Ramos (cell line): ENCODE measurements at regions not wholly inside any gene's neighbourhood (a gene's known extent, or its start where the extent isn't known, plus 50 kb on each side); places are given as distances from the start of the nearest gene placed in this dataset.
"Not testable (repeated sequence)": the region's sequence is repeated elsewhere in the genome, so short reads cannot be mapped to it uniquely, and the experiment has no call there.

Experiments
- in situ Hi-C: fragments of 300-500 bp; cut with MboI; formaldehyde crosslinking; loops from one replicate; pipeline ENCODE4 v1.14.3; 2022; ENCODE audit warnings: low sequenced_read_pairs; ENCODE audit not compliant: unreplicated experiment

- in situ Hi-C loops, result no loop called here
Measured at GRCh38 chr10:23859598-23859997, 349.3 kb upstream of the KIAA1217 start.

- in situ Hi-C loops, result no loop called here
Measured at GRCh38 chr10:23864631-23865147, 344.2 kb upstream of the KIAA1217 start.

- in situ Hi-C loops, result not testable (repeated sequence)
Measured at GRCh38 chr10:23866985-23867384, 342.0 kb upstream of the KIAA1217 start.

- in situ Hi-C loops, result no loop called here
Measured at GRCh38 chr10:23868121-23868520, 340.8 kb upstream of the KIAA1217 start.

GRCh38 chr10:23869548-23869947 is 339.4 kb upstream of the KIAA1217 start:
- in situ Hi-C loops, result no loop called here

GRCh38 chr10:23869996-23870395 is 338.9 kb upstream of the KIAA1217 start:
- in situ Hi-C loops, result no loop called here

GRCh38 chr10:23870651-23871610 is 338.0 kb upstream of the KIAA1217 start:
- in situ Hi-C loops, result no loop called here

GRCh38 chr10:23872290-23872689 is 336.6 kb upstream of the KIAA1217 start:
- in situ Hi-C loops, result no loop called here

- in situ Hi-C loops, result no loop called here
Measured at GRCh38 chr10:23877791-23878320, 331.1 kb upstream of the KIAA1217 start.

- in situ Hi-C loops, result no loop called here
Measured at GRCh38 chr10:23884670-23885069, 324.3 kb upstream of the KIAA1217 start.

- in situ Hi-C loops, result no loop called here
Measured at GRCh38 chr10:23885853-23886252, 323.1 kb upstream of the KIAA1217 start.

- in situ Hi-C loops, result no loop called here
Measured at GRCh38 chr10:23886355-23886754, 322.6 kb upstream of the KIAA1217 start.

GRCh38 chr10:23891301-23891700 is 317.6 kb upstream of the KIAA1217 start:
- in situ Hi-C loops, result no loop called here

- in situ Hi-C loops, result no loop called here
Measured at GRCh38 chr10:23892296-23892695, 316.6 kb upstream of the KIAA1217 start.

- in situ Hi-C loops, result no loop called here
Measured at GRCh38 chr10:23897267-23897666, 311.7 kb upstream of the KIAA1217 start.

GRCh38 chr10:23897861-23898260 is 311.1 kb upstream of the KIAA1217 start:
- in situ Hi-C loops, result no loop called here

GRCh38 chr10:23899166-23899565 is 309.8 kb upstream of the KIAA1217 start:
- in situ Hi-C loops, result no loop called here

- in situ Hi-C loops, result no loop called here
Measured at GRCh38 chr10:23910291-23910690, 298.6 kb upstream of the KIAA1217 start.

- in situ Hi-C loops, result no loop called here
Measured at GRCh38 chr10:23912884-23913404, 296.0 kb upstream of the KIAA1217 start.

- in situ Hi-C loops, result no loop called here
Measured at GRCh38 chr10:23914641-23915040, 294.3 kb upstream of the KIAA1217 start.

- in situ Hi-C loops, result no loop called here
Measured at GRCh38 chr10:23917251-23917840, 291.6 kb upstream of the KIAA1217 start.
